Nephron (organoid): ENCODE measurements at regions not wholly inside any gene's neighbourhood (a gene's known extent, or its start where the extent isn't known, plus 50 kb on each side); places are given as distances from the start of the nearest gene placed in this dataset.
"Not testable (repeated sequence)": the region's sequence is repeated elsewhere in the genome, so short reads cannot be mapped to it uniquely, and the experiment has no call there.

ENCODE experiments used
- H3K27ac Mint-ChIP-seq, 3 experiments: 2 replicates each; pipeline ENCODE4 v1.8.0; 2020; ENCODE audit warnings: mixed read lengths in 3 of 3, mild to moderate bottlenecking in 2 of 3, moderate library complexity in 1 of 3
- H3K27me3 Mint-ChIP-seq: 2 replicates; pipeline ENCODE4 v1.8.0; 2021; ENCODE audit warnings: low read depth, mild to moderate bottlenecking, moderate library complexity, mixed read lengths
- H3K36me3 Mint-ChIP-seq: 2 replicates; pipeline ENCODE4 v1.8.0; 2020; ENCODE audit warnings: low read depth, mixed read lengths
- H3K4me1 Mint-ChIP-seq: 2 replicates; pipeline ENCODE4 v1.8.0; 2020; ENCODE audit warnings: mixed read lengths
- H3K4me3 Mint-ChIP-seq, 3 experiments: 2 replicates each; pipeline ENCODE4 v1.8.0; 2020; ENCODE audit warnings: mild to moderate bottlenecking in 3 of 3, mixed read lengths in 3 of 3, moderate library complexity in 2 of 3
- H3K9me3 Mint-ChIP-seq: 2 replicates; pipeline ENCODE4 v1.8.0; 2020; ENCODE audit warnings: mixed read lengths
- CTCF ChIP-seq, 3 experiments: fragments of 200-600 bp; sonication (generic); IDR thresholded peaks; one replicate each; pipeline ENCODE4 v1.5.0; 2021; ENCODE audit warnings: antibody characterized with exemption in 3 of 3; ENCODE audit not compliant: unreplicated experiment in 3 of 3

GRCh38 chr17:68148936-68149335, 98.9 kb upstream of the AMZ2 start:
- Mint-ChIP-seq H3K4me1 (no peaks in the 10 kb centered on the region), H3K4me3 (no peak overlapping the region), H3K27ac (no peak overlapping the region), H3K9me3 (peaks cover 2% of the 10 kb centered on the region), H3K36me3 (no peaks in the 10 kb centered on the region), H3K27me3 (peaks cover 13% of the 10 kb centered on the region)
- TF ChIP-seq CTCF (IDR thresholded peaks at IDR 0.05; ENCODE audit: unreplicated experiment in 3 of 3) = no peak

GRCh38 chr17:68152161-68152571, 95.7 kb upstream of the AMZ2 start:
- H3K4me1 Mint-ChIP-seq = no peaks in the 10 kb centered on the region
- H3K36me3 Mint-ChIP-seq = no peaks in the 10 kb centered on the region
- TF ChIP-seq CTCF (IDR thresholded peaks at IDR 0.05; ENCODE audit: unreplicated experiment in 3 of 3) = no peak
- H3K9me3 Mint-ChIP-seq = peaks cover 2% of the 10 kb centered on the region
- H3K4me3 Mint-ChIP-seq = no peak overlapping the region
- peaks cover 13% of the 10 kb centered on the region for H3K27me3 Mint-ChIP-seq
- no peak overlapping the region for H3K27ac Mint-ChIP-seq

GRCh38 chr17:68155692-68156091, 92.2 kb upstream of the AMZ2 start:
- TF ChIP-seq CTCF (IDR thresholded peaks at IDR 0.05; ENCODE audit: unreplicated experiment in 3 of 3) = no peak
- no peaks in the 10 kb centered on the region for H3K4me1 Mint-ChIP-seq
- no peak overlapping the region for H3K4me3 Mint-ChIP-seq
- no peaks in the 10 kb centered on the region for H3K9me3 Mint-ChIP-seq
- no peak overlapping the region for H3K27ac Mint-ChIP-seq
- H3K36me3 Mint-ChIP-seq = no peaks in the 10 kb centered on the region
- peaks cover 13% of the 10 kb centered on the region for H3K27me3 Mint-ChIP-seq

GRCh38 chr17:68161644-68162428, 86.0 kb upstream of the AMZ2 start:
- H3K9me3 Mint-ChIP-seq = no peaks in the 10 kb centered on the region
- no peak overlapping the region for H3K27ac Mint-ChIP-seq
- no peaks in the 10 kb centered on the region for H3K4me1 Mint-ChIP-seq
- no peak overlapping the region for H3K4me3 Mint-ChIP-seq
- no peaks in the 10 kb centered on the region for H3K36me3 Mint-ChIP-seq
- TF ChIP-seq CTCF (IDR thresholded peaks at IDR 0.05; ENCODE audit: unreplicated experiment in 3 of 3) = no peak
- peaks cover 4% of the 10 kb centered on the region for H3K27me3 Mint-ChIP-seq

GRCh38 chr17:68168273-68169164, 79.3 kb upstream of the AMZ2 start:
- not testable (repeated sequence) for H3K27me3 Mint-ChIP-seq, H3K27ac Mint-ChIP-seq, H3K4me3 Mint-ChIP-seq, H3K9me3 Mint-ChIP-seq, H3K36me3 Mint-ChIP-seq, H3K4me1 Mint-ChIP-seq

- H3K4me1 Mint-ChIP-seq, H3K27ac Mint-ChIP-seq, H3K36me3 Mint-ChIP-seq, H3K4me3 Mint-ChIP-seq, H3K9me3 Mint-ChIP-seq: not testable (repeated sequence)
- peaks cover 10% of the 10 kb centered on the region for H3K27me3 Mint-ChIP-seq
These were observed 78.5 kb upstream of the AMZ2 start for GRCh38 chr17:68169165-68169821.
